C4-2B (cell line): ENCODE measurements at regions not wholly inside any gene's neighbourhood (a gene's known extent, or its start where the extent isn't known, plus 50 kb on each side); places are given as distances from the start of the nearest gene placed in this dataset.

ENCODE experiments used
- ZFX ChIP-seq: fragments of 450-650 bp; IDR thresholded peaks from 2 replicates; pipeline ENCODE4 v1.6.1; 2017
- TF ChIP-seq, protein P1 (sequence below): fragments of 450-650 bp; conservative IDR thresholded peaks from 2 replicates; pipeline ENCODE4 v1.5.1; 2017; ENCODE audit warnings: mild to moderate bottlenecking

DNA sequence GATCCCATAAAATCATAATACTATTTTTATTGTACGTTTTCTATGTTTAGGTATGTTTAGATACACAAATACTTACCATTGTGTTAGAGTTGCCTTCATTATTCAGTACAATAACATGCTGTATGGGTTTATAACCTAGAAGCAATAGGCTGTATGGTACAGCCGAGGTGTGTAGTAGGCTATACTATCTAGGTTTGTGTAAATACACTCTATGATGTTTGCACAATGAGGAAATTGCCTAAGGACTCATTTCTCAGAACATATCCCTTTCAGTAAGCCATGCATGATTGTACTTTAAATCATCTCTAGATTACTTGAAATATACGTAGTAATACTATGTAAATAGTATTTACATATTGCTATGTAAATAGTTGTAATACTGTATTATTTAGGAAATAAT, 156.7 kb downstream of the CDCA7 start:
- TF ChIP-seq, protein P1, sequence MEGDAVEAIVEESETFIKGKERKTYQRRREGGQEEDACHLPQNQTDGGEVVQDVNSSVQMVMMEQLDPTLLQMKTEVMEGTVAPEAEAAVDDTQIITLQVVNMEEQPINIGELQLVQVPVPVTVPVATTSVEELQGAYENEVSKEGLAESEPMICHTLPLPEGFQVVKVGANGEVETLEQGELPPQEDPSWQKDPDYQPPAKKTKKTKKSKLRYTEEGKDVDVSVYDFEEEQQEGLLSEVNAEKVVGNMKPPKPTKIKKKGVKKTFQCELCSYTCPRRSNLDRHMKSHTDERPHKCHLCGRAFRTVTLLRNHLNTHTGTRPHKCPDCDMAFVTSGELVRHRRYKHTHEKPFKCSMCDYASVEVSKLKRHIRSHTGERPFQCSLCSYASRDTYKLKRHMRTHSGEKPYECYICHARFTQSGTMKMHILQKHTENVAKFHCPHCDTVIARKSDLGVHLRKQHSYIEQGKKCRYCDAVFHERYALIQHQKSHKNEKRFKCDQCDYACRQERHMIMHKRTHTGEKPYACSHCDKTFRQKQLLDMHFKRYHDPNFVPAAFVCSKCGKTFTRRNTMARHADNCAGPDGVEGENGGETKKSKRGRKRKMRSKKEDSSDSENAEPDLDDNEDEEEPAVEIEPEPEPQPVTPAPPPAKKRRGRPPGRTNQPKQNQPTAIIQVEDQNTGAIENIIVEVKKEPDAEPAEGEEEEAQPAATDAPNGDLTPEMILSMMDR = no peak
- TF ChIP-seq ZFX = no peak
